Activated CD8-positive, alpha-beta memory T cell treated with anti-CD3 and anti-CD28 coated beads for 1 hour (primary cell): ENCODE measurements at regions not wholly inside any gene's neighbourhood (a gene's known extent, or its start where the extent isn't known, plus 50 kb on each side); places are given as distances from the start of the nearest gene placed in this dataset.

Experiments
- DNase-seq, 2 donors: peaks; one replicate each; pipeline ENCODE4 v3.0.0-alpha.2; 2020; ENCODE audit warnings: low read depth in 1 of 2; ENCODE audit errors: extremely low read depth in 1 of 2

DNA sequence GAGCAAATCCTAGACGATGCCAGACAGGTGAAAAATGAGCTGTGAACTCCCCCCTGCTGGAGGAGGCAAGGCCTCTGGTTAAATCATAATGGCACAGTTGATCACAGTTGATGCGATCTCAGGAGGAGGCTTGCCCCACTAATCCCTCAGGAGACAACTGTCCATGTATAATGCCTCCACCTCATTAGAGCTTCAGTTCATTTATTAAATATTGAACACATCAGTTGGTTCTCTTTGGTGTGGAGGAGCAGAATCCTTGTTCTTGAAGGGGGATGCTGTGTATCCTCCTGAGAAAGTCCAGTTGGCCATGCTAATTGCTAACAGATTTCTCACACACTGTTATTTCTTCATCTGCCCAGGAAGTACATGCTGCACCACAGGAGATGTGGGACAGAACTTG lies 290.5 kb downstream of the IGSF11 start:
- no peak for DNase-seq

DNA sequence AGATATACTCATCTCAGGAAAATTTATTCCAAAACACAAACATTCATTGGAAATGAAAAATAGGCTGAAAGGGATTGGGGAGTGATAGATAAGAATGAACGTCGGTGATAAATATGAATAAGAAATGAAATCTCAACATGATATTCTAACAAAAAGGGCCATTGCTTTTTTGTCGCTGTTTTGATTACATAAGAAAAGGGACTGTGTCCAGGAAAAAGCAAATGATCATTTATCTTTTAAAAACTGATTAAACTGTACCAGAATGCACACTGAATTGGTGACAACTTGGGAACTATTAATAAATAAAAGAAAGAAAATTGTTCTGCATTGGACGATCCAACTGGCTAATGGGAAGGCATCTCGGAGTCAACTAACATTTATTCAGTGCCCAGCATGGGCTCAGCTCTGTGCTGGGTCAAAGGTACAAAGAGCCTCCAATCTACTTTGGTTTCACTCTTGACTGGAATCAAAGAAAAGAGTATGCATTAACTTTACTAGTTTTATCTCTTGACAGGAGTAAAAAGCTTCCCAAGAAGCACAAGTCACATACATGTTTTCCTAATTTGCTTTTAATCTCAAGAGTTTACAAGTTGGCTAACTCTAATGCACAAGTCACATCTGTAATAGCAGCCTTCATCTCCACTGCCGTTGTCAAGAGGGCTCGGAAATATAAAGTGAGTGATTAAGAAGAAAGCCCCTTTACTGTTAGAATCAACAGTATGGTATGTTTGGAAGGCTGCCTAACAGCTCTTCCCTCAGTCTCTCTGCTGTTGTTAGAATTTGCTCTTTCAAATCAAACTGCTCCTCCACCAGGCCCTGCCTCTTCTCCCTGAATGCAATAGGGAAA lies 280.0 kb downstream of the IGSF11 start:
- DNase-seq, result no peak

DNA sequence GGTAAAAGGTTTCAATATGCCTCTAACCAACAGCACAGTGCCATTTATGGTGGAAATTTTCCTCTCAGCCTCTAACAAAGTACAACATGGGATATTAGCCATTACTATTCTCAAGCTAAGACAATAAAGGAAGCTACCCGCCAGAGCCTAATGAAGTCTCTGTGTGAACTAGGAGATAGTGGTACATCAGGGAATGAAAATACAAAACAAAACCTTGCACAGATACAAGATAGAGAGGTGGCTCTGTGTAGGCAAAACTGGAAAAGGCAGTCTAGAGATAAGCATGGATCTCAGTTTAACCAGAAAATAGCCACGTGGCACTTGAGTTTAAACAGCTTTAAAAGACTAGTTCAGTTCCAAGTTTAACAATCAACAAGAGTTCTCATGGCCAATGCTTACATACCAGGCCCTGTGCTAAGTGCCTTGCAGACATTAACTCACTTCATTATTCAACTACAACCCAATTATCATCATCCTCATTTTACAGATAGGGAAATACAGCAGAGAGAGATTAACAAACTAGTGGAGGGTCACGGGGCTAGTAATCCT lies 279.3 kb downstream of the IGSF11 start:
- DNase-seq, result no peak

DNA sequence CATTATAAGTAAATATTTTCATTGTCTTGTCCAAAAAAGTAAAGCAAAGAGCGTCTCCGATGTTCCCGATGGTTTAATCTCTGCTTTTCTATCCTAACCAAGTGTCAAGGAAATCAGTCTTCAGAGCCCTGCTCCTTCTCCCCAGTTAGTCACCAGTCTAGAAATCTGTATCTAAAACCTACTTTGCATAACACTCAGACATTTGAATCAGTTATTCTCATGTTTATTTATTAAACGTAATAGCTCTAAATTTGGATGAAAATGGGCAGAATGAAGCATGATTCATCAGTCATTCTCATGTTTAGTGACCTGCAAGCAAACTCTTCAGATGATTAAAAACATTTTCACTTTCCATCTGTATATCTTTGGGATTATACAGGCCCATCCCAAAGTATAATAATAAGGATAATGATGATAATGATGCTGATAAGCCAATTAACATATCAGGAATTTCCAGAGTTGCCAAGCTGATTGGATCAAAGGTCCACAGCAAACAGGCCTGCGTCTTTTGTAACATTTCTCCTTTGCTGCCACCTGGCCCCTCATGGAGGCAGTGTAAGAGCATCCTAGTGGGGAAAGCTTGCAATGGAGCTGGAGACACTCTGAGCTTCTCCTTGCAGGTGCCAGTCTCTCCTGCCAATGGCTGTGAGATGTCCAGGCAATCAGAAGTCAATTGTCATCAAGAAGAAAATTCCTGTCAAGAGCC lies 273.9 kb downstream of the IGSF11 start:
- DNase-seq, result no peak

DNA sequence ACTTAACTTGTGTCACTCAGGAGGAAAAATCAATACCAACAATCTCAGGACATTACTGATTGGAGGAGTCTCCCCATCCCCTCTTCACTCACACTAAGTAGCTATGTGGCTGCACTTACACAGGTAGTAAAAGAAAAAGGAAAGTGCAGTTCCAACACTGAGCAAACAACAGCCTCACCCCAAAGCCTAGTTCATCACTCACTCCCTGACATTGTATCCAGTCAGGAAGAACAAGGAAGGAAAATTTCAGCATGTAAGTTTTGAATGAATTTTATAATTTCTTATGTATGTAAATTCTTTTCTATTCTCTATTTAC lies 273.4 kb downstream of the IGSF11 start:
- DNase-seq, result no peak

DNA sequence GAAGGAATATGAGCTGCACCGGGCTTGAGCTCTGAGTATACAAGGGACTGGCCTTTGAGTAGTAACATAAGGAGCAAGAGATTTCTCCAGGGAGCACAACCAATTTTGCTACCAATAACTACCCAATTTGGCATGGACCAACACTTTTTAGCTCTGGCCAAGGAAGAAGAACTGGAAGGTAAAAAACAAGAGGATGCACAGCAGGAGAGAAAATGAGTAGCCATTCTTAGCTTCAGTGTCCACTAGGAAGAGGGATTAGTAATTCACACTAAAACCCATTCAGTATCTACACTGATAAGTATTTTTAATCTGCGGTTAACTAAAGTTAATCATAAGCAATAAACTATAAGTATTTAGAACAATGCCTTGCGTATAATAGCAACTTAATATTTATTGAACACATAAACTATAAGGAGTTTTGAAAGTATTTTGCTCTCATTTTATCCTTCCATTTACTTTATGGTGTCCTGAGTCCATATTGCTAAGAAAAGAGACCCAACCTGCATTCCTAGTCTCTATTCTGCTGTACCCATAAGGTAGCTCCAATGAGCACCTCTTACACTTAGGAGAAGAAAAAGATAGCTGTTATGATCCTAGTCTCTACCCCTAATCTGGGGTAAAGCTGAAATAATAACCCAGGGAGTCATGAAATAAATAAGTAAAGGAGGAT lies 268.9 kb downstream of the IGSF11 start:
- no peak for DNase-seq

DNA sequence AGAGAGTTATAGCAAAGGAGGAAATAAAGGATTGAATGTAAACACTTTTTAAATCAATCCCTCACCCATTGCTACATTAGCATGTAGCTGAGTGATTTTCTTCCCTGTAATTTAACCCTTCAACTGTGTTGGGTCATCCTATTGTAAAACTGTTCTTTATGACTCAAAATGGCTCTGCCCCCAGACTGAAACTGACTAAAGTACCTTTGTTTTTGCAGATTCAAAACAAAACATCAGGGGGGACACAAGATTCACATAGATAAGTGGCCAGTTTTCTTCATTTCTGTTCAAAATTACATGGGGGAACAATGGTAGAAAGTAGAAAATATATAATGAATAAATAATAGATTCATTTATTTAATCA lies 268.4 kb downstream of the IGSF11 start:
- DNase-seq, result no peak

DNA sequence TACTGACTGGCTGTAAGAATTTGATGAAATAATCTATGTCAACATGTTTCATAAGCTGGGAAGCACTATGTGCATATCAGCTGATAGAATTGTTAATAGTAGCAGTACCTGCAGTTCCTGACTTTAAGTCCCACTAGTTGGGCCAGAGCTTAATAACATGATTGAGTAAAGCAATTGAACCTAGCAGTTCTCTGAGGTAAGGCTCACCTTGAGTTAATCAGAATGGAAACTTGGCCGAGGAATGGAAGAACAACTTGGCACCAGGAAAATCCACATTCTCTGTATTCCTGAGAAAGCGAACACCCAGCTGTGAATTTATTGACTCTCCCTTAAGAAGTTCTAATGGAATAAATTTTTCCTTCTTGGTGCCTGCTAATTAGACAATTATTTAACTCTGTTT lies 262.6 kb downstream of the IGSF11 start:
- no peak for DNase-seq

DNA sequence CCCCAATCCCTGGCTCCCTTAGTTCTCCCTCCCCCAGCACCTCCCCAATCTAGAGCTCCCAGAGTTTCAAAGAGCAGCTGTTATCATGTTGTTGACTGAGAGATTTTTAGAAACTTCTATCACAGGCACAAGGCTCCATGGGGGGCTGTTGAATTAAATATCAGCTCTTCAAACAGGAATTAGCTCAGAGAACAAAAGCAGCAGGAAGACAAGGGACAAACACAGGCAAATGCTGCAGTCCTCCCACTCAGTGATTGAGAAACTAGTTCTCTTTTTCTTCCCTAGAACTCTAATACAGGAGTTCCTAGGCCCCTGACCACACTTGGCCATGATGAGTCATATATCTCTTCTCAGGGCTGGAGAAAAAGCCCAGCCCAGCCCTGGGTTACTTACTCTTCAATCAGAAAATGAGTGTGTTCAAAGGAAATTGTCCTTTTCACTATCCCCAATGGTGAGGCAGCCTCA lies 262.1 kb downstream of the IGSF11 start:
- DNase-seq, result no peak

DNA sequence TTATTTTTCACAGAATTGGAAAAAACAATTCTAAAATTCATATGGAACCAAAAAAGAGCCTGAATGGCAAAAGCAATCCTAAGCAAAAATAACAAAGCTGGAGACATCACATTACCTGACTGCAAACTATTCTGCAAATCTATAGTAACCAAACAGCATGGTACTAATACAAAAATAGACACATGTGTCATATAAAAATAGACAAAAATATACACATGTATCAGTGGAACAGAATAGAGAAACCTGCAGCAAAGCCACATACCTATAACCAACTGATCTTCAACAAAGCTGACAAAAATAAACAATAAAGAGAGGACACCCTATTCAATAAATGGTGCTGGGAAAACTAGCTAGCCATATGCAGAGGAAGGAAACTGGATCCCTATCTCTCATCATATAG lies 259.6 kb downstream of the IGSF11 start:
- no peak for DNase-seq

DNA sequence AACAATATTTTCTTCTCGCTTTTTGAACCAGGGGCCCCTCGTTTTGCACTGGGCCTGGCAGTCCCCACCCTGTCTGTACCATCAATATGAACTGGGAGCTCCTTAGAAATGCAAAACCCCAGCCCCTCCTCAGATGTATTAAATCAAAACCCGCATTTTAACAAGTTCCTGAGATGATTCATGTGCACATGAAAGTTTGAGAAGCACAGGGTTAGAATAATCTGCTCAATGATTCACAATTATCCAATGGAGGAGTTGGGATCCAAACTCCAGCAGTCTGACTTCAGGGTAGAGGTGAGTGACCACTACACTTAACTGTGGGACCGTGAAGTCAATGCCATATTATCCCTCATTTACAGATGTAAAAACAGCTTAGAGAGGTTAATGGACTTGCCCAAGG lies 256.4 kb downstream of the IGSF11 start:
- no peak for DNase-seq

DNA sequence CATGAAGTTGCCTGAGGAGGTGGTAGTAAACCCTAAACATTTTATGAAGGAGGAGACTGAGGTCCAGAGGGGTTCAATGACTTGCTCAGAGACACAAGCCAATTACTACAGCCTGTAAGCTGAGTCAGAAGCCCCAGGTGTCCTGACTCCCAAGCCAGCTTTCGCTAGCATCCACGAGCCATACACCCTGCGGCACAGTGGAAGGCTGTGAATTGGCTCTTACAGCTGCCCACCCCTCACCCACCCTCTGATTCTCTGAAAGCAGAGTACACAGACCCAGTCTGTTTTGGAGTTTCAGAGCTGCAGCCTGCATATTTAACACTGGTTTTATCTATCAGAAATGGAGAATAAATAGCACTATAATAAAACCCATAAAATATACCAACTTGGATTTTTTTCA lies 253.4 kb downstream of the IGSF11 start:
- DNase-seq, result no peak

DNA sequence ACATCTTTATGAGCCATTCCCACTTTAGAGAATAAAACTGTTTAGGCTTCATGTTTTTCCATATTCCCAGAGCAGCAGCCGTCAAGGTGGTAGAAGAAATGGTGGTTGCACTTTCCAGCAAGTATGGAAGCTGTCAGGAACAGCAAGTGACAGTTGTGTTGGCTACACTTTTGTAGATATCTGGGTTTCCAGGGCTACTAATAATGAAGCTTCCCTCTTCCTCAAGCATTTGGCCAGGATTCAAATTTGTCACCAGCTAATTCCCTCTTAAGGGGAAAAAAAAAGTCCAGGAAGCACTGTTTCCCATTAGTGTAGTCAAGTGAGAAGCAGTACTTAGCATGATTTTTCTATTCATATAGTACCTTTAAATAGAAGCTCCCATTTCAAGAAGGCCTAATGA lies 252.8 kb downstream of the IGSF11 start:
- DNase-seq, result no peak

DNA sequence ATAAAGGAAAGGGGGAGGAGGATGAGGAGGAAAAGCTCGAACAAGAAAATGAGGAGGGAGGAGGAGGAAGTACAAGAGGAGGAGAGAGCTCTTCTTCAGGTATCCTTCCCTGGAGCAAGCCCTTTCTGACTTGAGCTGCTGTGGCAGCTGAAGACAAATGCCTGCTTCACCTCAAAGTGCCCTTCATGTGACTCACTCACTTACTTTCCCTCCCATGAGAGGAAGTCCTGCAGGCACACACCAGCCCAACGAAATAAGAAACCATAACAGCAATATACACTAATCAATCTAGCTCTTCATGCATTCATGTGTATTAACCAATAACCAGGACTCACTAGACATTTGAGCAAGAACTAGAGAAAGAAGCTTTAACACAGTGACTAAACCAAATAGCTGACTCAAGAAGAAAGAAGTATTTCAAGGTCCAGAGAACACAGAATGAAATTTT lies 251.9 kb downstream of the IGSF11 start:
- DNase-seq, result no peak

DNA sequence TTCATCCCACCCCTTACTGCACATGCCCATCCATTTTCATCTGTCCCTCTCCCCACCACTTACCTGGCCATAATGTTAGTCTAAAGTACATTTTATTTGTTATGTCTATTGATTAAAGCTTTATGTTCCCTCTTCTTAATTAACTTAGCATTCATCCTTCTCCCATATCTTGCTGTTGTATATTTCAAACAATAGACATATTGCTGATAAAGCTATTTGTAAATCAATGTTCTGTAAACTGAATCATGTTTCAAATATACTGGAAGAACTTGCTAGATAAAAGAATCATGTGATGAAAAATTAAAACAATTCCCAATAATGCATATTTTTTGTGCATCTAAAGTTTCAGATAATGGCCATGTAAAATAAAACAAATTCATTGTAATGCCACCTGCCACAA lies 249.2 kb downstream of the IGSF11 start:
- DNase-seq, result no peak

DNA sequence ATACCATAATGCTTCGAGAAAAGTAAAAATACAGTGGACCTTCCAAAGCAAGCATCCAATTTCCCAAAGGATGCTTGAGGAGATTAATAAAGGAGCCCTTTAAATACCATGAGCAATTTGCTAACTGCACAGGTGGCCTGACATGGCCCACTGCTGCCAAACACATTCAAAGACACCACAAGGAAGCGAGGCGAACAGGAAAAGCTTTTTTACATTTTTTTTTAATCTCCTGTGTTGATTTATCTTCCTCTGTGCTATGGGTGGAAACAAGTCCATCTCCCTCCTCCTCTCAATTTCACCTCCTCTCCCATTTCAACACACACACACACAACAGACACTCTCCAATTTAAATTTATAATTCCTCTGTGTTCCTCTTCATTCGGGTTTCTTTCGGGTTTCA lies 243.4 kb downstream of the IGSF11 start:
- no peak for DNase-seq

DNA sequence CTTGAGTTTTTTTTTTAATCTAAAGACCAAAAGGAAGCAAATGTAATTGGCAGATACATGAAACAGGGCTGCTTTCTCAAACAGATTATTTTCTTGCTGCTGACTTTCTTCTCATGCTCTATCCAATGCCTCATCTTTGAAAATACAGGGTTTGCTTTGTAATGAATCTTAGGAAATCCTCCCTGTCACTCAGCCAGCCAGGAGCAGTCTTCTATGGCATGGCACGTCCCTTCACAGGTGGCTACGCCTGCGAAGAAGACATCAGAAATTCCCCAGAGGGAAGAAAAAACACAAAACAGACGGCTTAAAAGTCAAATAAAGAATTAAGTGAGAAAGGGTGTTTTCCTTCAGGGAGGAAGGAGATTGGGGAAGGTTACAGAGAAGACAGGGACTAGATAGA lies 242.5 kb downstream of the IGSF11 start:
- no peak for DNase-seq

DNA sequence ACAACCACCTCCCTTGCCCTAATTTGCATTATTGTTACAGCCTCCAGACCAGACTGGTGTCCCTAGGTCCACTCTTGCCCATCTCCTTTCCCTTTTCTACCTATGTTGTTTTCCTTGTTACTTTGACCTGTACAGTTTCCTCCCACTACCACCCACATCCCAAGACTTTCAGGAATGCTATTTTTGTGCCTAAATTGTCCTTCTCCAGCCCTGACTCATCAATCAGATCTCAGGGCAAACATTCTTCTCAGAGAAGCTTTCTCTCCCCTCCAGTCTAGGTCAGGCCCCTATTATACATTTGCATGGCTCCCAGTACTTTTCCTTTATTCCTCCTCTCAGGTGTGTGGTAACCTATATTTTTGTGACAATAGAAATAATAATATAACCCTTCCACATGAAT lies 241.5 kb downstream of the IGSF11 start:
- DNase-seq, result no peak

DNA sequence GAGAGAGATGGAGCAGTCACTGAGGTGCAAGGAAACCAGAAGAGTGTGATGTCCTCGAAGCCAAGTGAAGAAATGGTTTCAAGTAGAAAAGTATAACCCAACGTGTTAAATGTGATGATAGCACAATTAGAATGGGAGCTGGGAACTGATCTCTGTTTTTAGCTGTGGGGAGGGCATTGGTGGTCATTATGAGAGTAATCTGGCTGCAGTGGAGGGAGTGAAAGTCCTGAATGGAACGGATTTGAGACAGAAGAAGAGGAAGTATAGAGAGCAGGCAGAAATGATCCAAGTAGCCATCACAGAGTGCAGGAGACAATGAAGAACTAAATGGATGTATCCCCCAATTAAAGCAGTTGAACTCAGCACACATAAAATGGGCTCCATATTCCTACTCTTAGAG lies 235.3 kb downstream of the IGSF11 start:
- DNase-seq, result no peak

DNA sequence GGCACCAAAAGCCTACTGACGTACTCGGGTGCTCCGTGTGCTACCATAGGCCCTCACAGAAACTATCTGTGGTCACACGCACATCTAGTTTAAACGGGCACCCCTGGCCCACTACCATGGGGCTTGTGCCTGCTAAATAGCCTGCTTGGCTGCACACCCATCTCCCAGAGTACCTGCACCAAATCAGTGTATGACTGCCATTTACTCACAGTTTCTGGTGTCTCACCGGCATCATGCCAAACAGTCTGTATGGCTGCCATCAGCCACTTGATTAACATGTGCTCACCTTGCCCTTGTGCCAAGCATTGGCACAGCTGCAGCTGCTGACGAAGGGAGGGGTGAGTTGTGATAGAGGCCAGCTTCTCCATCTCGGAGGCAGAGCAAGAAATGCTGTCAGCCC lies 232.7 kb downstream of the IGSF11 start:
- no peak for DNase-seq

DNA sequence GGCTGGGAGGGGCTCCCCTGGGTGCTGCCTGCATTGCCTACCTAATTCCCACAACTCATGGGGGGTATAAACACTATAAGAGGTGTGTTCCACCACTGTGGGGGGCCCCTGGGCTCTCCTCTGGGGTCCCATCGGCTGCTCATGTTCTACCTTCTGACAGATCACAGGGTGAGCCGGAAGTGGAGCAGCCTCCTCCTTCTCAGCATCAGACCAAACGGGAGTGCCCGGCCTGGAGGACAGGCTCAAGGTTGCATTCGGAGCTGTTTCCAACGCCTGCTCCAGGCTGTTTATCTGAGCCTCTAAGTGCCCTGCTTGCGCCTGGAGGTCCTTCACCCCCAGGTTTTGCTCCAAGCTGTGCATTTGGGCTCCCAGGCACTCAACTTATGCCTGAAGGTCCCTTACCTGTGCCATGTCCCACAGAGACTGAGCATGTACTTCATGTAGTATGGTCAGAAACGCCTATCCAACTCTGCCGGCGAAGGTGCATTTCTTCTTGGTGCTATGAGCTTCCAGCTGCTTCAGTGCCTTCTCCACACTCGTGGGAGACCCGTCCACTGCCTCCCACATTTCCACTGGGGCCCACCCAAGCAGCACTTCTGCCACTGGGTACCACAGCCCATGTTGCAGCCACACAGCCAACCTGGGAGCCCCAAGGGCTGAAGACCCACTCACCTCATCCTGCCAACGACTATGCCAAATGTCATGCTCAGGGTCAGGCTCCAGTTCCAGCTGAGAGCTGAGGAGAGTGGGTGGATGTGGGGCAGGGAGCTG lies 232.1 kb downstream of the IGSF11 start:
- no peak for DNase-seq
